Right ventricle myocardium superior (tissue), 1 donor: ENCODE measurements at regions not wholly inside any gene's neighbourhood (a gene's known extent, or its start where the extent isn't known, plus 50 kb on each side); places are given as distances from the start of the nearest gene placed in this dataset.
"Not testable (repeated sequence)": the region's sequence is repeated elsewhere in the genome, so short reads cannot be mapped to it uniquely, and the experiment has no call there.

Experiments used
- ATAC-seq: fragments of 200-7000 bp; cut with Tn5 transposase; one replicate; pipeline ENCODE4 v1.9.1; 2020; ENCODE audit warnings: mild to moderate bottlenecking; ENCODE audit not compliant: poor library complexity
- DNase-seq: peaks from one replicate; pipeline ENCODE4 v3.0.0-alpha.2; 2020
- intact Hi-C: fragments of 100-400 bp; cut with DNase I; formaldehyde crosslinking; loops from one replicate; pipeline ENCODE4 v1.11.2; 2022
- donor health status: DM: no; HTN: yes; CAD: no; lungs with severe emphysema.

- DNase-seq (no peak), ATAC-seq (no peak)
- intact Hi-C loops, result no loop called here
Observed at GRCh38 chr2:242034138-242034537, 164.6 kb downstream of the RTP5 start.

- no peak for ATAC-seq
- no peak for DNase-seq
- intact Hi-C loops, result no loop called here
Observed at GRCh38 chr2:242034996-242035814, 165.7 kb downstream of the RTP5 start.

GRCh38 chr2:242035858-242036652, 166.5 kb downstream of the RTP5 start:
- intact Hi-C loops, result no loop called here
- no peak for DNase-seq
- ATAC-seq, result no peak

- intact Hi-C loops, result no loop called here
- no peak for ATAC-seq
- DNase-seq, result no peak
Observed at GRCh38 chr2:242036653-242036950, 167.1 kb downstream of the RTP5 start.

GRCh38 chr2:242038166-242038927, 168.8 kb downstream of the RTP5 start:
- intact Hi-C loops, result no loop called here
- DNase-seq (no peak), ATAC-seq (no peak)

GRCh38 chr2:242038928-242039341, 169.4 kb downstream of the RTP5 start:
- DNase-seq (no peak), ATAC-seq (no peak)
- intact Hi-C loops, result no loop called here

GRCh38 chr2:242040303-242040655, 170.8 kb downstream of the RTP5 start:
- no peak for ATAC-seq
- intact Hi-C loops, result no loop called here
- DNase-seq, result no peak

GRCh38 chr2:242040681-242041080, 171.2 kb downstream of the RTP5 start:
- DNase-seq, result no peak
- ATAC-seq, result no peak
- intact Hi-C loops, result no loop called here

- ATAC-seq, result no peak
- no peak for DNase-seq
- intact Hi-C loops, result no loop called here
Observed at GRCh38 chr2:242041816-242042215, 172.3 kb downstream of the RTP5 start.

- DNase-seq (no peak), ATAC-seq (no peak)
- intact Hi-C loops, result no loop called here
Observed at GRCh38 chr2:242043538-242044312, 174.2 kb downstream of the RTP5 start.

GRCh38 chr2:242044313-242044590, 174.7 kb downstream of the RTP5 start:
- intact Hi-C loops, result no loop called here
- no peak for DNase-seq
- ATAC-seq, result no peak

GRCh38 chr2:242045596-242046144, 176.1 kb downstream of the RTP5 start:
- intact Hi-C loops, DNase-seq, ATAC-seq: not testable (repeated sequence)

GRCh38 chr2:242046206-242046826, 176.8 kb downstream of the RTP5 start:
- DNase-seq (no peak), ATAC-seq (no peak)
- intact Hi-C loops, result no loop called here

- ATAC-seq, result no peak
- DNase-seq, result no peak
- intact Hi-C loops, result no loop called here
Observed at GRCh38 chr2:242047963-242048362, 178.4 kb downstream of the RTP5 start.

- intact Hi-C loops, result no loop called here
- no peak for DNase-seq
- no peak for ATAC-seq
Observed at GRCh38 chr2:242048479-242048878, 178.9 kb downstream of the RTP5 start.

GRCh38 chr2:242049492-242049891, 180.0 kb downstream of the RTP5 start:
- DNase-seq, intact Hi-C loops, ATAC-seq: not testable (repeated sequence)

GRCh38 chr2:242051463-242051862, 181.9 kb downstream of the RTP5 start:
- intact Hi-C loops, result no loop called here
- ATAC-seq (no peak), DNase-seq (no peak)

- intact Hi-C loops, result no loop called here
- no peak for ATAC-seq
Observed at GRCh38 chr2:242052421-242052820, 182.9 kb downstream of the RTP5 start.

More at GRCh38 chr2:242052421-242052820, 182.9 kb downstream of the RTP5 start:
- DNase-seq, result no peak
